Ovary (tissue), 7 donors: ENCODE measurements at regions not wholly inside any gene's neighbourhood (a gene's known extent, or its start where the extent isn't known, plus 50 kb on each side); places are given as distances from the start of the nearest gene placed in this dataset.
"Not testable (repeated sequence)": the region's sequence is repeated elsewhere in the genome, so short reads cannot be mapped to it uniquely, and the experiment has no call there.

Experiments used
- DNase-seq, 5 donors: peaks; one replicate each; pipeline ENCODE4 v3.0.0-alpha.2; 2019 to 2020
- H3K27ac ChIP-seq, 2 donors: fragments of 200-600 bp; one replicate each; pipeline versions ENCODE4 v1.5.1 to v1.8.0; 2019 to 2022
- H3K27me3 ChIP-seq: fragments of 200-600 bp; one replicate; pipeline ENCODE4 v1.8.0; 2022
- H3K36me3 ChIP-seq: fragments of 200-600 bp; sonication (generic); one replicate; pipeline ENCODE4 v1.5.1; 2019
- H3K4me1 ChIP-seq: one replicate; pipeline ENCODE4 v1.8.1; 2013; ENCODE audit warnings: mild to moderate bottlenecking, moderate library complexity; ENCODE audit not compliant: insufficient read depth
- H3K4me3 ChIP-seq: fragments of 200-600 bp; sonication (generic); one replicate; pipeline ENCODE4 v1.5.1; 2017
- H3K9me3 ChIP-seq, 2 donors: fragments of 200-600 bp in 1 of 2; sonication (generic) in 1 of 2; one replicate each; pipeline versions ENCODE4 v1.5.1 to v1.8.1; 2013 to 2019; ENCODE audit warnings: mild to moderate bottlenecking in 1 of 2, moderate library complexity in 1 of 2
- EP300 ChIP-seq: sonication (generic); formaldehyde crosslinking; IDR thresholded peaks from one replicate; pipeline ENCODE4 v1.6.1; 2017; ENCODE audit warnings: antibody characterized with exemption
- POLR2A ChIP-seq: fragments of 450-650 bp; IDR thresholded peaks from one replicate; pipeline ENCODE4 v1.6.1; 2017; ENCODE audit warnings: antibody characterized with exemption, mild to moderate bottlenecking, moderate library complexity
- WGBS, 3 donors: extraction: QIAGEN DNeasy Blood & Tissue Kit in 1 of 3; methylation state at CpG; one replicate each; pipeline versions ENCODE4 v1.1.5 to v1.1.7; 2013 to 2017; 5-methylcytosine and 5-hydroxymethylcytosine counted together
- intact Hi-C, 4 donors: fragments of 100-400 bp; cut with DNase I; formaldehyde crosslinking; loops; one replicate each; pipeline versions ENCODE4 v1.11.0 to v1.15.1; 2022 to 2023
- TF ChIP-seq, protein P1 (sequence below), 3 donors: fragments of 450-650 bp in 2 of 3; fragments of 200-600 bp in 1 of 3; IDR thresholded peaks; one replicate each; pipeline versions ENCODE4 v1.5.1 to v1.8.0; 2016 to 2022; ENCODE audit warnings: antibody characterized with exemption in 3 of 3, mild to moderate bottlenecking in 1 of 3
- donor health status: DM: no; HTN: no; CAD: no; lungs with moderate emphysema.
- donor health status: DM: no; HTN: no; CAD: no.
- donor health status: Bipolar disorder and iron deficiency.
- donor health status: DM: no; HTN: no; CAD: no.
- donor health status: DM: yes; HTN: yes; CAD: no.

- no peak for TF ChIP-seq EP300
- TF ChIP-seq POLR2A = no peak
- TF ChIP-seq, protein P1, sequence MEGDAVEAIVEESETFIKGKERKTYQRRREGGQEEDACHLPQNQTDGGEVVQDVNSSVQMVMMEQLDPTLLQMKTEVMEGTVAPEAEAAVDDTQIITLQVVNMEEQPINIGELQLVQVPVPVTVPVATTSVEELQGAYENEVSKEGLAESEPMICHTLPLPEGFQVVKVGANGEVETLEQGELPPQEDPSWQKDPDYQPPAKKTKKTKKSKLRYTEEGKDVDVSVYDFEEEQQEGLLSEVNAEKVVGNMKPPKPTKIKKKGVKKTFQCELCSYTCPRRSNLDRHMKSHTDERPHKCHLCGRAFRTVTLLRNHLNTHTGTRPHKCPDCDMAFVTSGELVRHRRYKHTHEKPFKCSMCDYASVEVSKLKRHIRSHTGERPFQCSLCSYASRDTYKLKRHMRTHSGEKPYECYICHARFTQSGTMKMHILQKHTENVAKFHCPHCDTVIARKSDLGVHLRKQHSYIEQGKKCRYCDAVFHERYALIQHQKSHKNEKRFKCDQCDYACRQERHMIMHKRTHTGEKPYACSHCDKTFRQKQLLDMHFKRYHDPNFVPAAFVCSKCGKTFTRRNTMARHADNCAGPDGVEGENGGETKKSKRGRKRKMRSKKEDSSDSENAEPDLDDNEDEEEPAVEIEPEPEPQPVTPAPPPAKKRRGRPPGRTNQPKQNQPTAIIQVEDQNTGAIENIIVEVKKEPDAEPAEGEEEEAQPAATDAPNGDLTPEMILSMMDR (IDR thresholded peaks at IDR 0.05) = no peak
- intact Hi-C loops = no loop called here
- 60 to 77% (median 75%) methylated on average over 9 to 11 of the region's 11 CpGs for WGBS, 3 donors
- no peak overlapping the region for H3K27ac ChIP-seq
- H3K9me3 ChIP-seq = no peaks in the 10 kb centered on the region
- no peaks in the 10 kb centered on the region for H3K4me1 ChIP-seq
- H3K36me3 ChIP-seq = no peaks in the 10 kb centered on the region
- no peaks in the 10 kb centered on the region for H3K27me3 ChIP-seq
- DNase-seq = peak in 1 of 5 donors; percentile 13
- no peak overlapping the region for H3K4me3 ChIP-seq
Measured at GRCh38 chr9:65404232-65405006, 119.4 kb upstream of the FOXD4L5 start.

DNA sequence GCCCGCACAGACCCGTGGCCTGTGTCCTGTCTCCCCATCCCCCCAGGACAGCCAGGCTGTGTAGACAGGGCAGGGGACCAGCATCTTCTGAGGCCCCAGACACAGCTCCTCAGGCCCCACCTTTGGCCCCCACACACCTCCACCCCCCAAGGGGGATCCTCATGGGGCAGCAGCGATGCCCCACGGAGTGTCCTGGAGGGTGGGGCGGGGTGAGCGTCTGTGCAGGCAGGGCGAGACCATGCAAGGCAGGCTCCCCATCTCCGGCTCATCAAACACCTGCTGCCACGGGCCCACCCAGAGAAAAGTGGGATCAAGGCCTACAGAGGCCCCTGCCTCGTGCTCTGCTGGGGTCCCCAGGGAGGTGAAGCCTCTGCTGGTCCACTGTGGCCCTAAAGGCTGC lies 118.7 kb upstream of the FOXD4L5 start:
- Histone ChIP-seq H3K4me1 (no peaks in the 10 kb centered on the region), H3K27me3 (no peaks in the 10 kb centered on the region), H3K27ac (no peak overlapping the region), H3K9me3 (no peaks in the 10 kb centered on the region), H3K36me3 (no peaks in the 10 kb centered on the region), H3K4me3 (no peak overlapping the region)
- TF ChIP-seq, protein P1 (IDR thresholded peaks at IDR 0.05) = no peak
- TF ChIP-seq EP300 (no peak), POLR2A (no peak)
- DNase-seq = peak in 1 of 5 donors; percentile 13
- 80 to 83% (median 80%) methylated on average over 9 to 10 of the region's 10 CpGs for WGBS, 3 donors
- intact Hi-C loops = no loop called here

DNA sequence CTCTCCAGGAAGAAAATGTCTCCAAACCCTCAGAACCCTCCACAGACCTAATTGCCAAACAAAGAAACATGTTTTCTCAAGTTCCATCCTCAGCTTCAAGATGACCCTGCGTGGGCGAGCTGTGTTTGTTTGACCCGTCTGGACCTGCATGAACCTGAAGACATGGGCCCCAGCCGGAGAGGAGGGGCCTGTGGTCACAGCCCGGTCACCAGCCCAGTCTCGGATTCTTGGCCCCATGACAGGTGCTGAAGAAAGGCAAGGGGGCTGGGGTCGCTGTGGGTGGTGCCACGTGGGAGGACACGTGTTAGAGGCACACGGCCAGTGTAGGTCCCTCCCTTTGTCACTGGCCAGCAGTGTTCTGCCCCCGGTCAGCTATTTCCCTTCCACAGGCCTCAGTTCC lies 118.1 kb upstream of the FOXD4L5 start:
- H3K4me1 ChIP-seq, intact Hi-C loops, H3K27ac ChIP-seq, H3K4me3 ChIP-seq, DNase-seq, H3K36me3 ChIP-seq, H3K9me3 ChIP-seq, H3K27me3 ChIP-seq: not testable (repeated sequence)
- 78 to 84% (median 82%) methylated on average over 11 of the region's 11 CpGs for WGBS, 3 donors

DNA sequence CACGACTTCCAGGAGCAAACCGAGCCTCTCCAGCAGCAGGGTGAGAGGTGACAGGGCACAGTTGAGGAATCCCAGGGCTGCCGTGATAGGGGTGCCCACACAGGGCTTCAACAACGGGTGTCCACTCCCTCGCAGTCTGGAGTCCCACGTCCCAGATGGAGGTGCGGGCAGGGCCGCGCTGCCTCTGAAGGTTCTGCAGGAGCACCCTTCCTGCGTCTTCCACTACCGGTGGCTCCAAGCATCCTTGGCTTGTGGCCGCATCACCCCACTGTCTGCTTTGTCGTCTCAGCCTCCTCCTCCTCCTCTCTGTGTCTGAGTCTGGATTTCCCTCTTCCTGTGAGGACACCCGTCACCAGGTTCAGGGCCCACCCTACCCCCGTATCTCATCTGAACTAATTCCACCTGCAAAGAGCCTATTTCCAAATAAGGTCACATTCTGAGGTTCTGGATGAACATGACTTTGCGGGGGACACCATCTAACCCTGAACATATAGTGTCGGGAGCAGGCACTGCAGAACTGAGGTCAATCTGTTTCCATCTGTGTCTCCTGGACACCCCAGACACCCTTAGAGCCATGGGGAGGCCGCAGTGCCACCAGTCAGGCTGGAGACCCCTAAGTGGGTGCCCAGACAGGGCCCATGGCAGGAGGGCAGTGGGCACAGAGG lies 117.3 kb upstream of the FOXD4L5 start:
- H3K4me3 ChIP-seq, intact Hi-C loops, DNase-seq, H3K4me1 ChIP-seq, H3K27ac ChIP-seq, H3K9me3 ChIP-seq, H3K36me3 ChIP-seq, H3K27me3 ChIP-seq: not testable (repeated sequence)
- 81 to 85% (median 82%) methylated on average over 18 of the region's 18 CpGs for WGBS, 3 donors

GRCh38 chr9:65401456-65402045 lies 116.5 kb upstream of the FOXD4L5 start:
- H3K36me3 ChIP-seq, H3K4me1 ChIP-seq, H3K27me3 ChIP-seq, H3K9me3 ChIP-seq, intact Hi-C loops, H3K27ac ChIP-seq, H3K4me3 ChIP-seq: not testable (repeated sequence)
- DNase-seq = peak in 1 of 5 donors; percentile 5
- WGBS, 3 donors = 71 to 84% (median 79%) methylated on average over 7 to 9 of the region's 9 CpGs

DNA sequence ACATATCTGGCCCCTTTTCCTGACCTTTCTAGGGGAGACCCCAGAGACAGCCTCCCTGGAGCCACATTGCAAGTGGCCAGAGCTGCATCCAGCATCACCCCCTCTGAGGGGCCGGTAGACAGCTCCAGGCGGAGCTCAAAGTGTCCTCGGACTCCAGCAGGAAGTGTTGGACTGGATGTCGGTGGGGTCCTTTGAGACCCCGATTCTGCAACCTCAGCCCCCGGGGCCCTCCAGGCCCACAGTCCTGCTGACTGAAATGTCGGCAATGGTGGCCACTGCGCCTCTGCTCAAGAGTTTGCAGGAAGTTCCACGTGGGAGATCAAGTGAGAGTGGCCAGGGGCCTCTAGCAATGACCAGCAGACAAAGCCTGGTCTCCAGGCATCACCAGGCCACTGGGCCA lies 115.9 kb upstream of the FOXD4L5 start:
- no peaks in the 10 kb centered on the region for H3K36me3 ChIP-seq
- TF ChIP-seq EP300 = no peak
- no peak for TF ChIP-seq POLR2A
- TF ChIP-seq, protein P1 (IDR thresholded peaks at IDR 0.05) = no peak
- 81 to 89% (median 81%) methylated on average over 9 of the region's 9 CpGs for WGBS, 3 donors
- no peaks in the 10 kb centered on the region for H3K4me1 ChIP-seq
- H3K4me3 ChIP-seq = no peak overlapping the region
- DNase-seq = no peak
- H3K27me3 ChIP-seq = no peaks in the 10 kb centered on the region
- intact Hi-C loops = no loop called here
- H3K27ac ChIP-seq = no peak overlapping the region
- no peaks in the 10 kb centered on the region for H3K9me3 ChIP-seq

GRCh38 chr9:65397763-65398719 lies 113.0 kb upstream of the FOXD4L5 start:
- WGBS, 3 donors = 82 to 83% (median 83%) methylated on average over 25 to 30 of the region's 42 CpGs
- H3K4me1 ChIP-seq, H3K36me3 ChIP-seq, H3K27ac ChIP-seq, H3K9me3 ChIP-seq, DNase-seq, intact Hi-C loops, H3K27me3 ChIP-seq, H3K4me3 ChIP-seq: not testable (repeated sequence)
